HEK293 (cell line): ENCODE measurements at regions not wholly inside any gene's neighbourhood (a gene's known extent, or its start where the extent isn't known, plus 50 kb on each side); places are given as distances from the start of the nearest gene placed in this dataset.

Source experiments
- BCL6B ChIP-seq: fragments of 450-650 bp; formaldehyde crosslinking; IDR thresholded peaks from 2 replicates; pipeline ENCODE4 v1.5.1; 2017; ENCODE audit warnings: missing biosample characterization, missing genetic modification characterization
- FEZF1 ChIP-seq: fragments of 450-650 bp; formaldehyde crosslinking; IDR thresholded peaks from 2 replicates; pipeline ENCODE4 v1.5.1; 2016; ENCODE audit warnings: missing biosample characterization, missing genetic modification characterization
- GFI1B ChIP-seq: fragments of 450-650 bp; formaldehyde crosslinking; IDR thresholded peaks from 2 replicates; pipeline ENCODE4 v1.5.1; 2016; ENCODE audit warnings: missing biosample characterization, missing genetic modification characterization
- HOXA7 ChIP-seq: sonication (generic); formaldehyde crosslinking; IDR thresholded peaks from 2 replicates; pipeline ENCODE4 v1.8.1; 2022; ENCODE audit warnings: missing genetic modification reagents, borderline replicate concordance
- MYNN ChIP-seq: fragments of 450-650 bp; formaldehyde crosslinking; IDR thresholded peaks from 2 replicates; pipeline ENCODE4 v1.5.1; 2016; ENCODE audit warnings: missing biosample characterization, missing genetic modification characterization, borderline replicate concordance
- PRDM1 ChIP-seq: fragments of 450-650 bp; formaldehyde crosslinking; IDR thresholded peaks from 2 replicates; pipeline ENCODE4; 2016; ENCODE audit warnings: missing biosample characterization, missing genetic modification characterization
- ZBTB1 ChIP-seq: fragments of 450-650 bp; formaldehyde crosslinking; IDR thresholded peaks from 2 replicates; pipeline ENCODE4 v1.5.1; 2016; ENCODE audit warnings: missing biosample characterization, missing genetic modification characterization
- ZBTB26 ChIP-seq: fragments of 450-650 bp; formaldehyde crosslinking; optimal IDR thresholded peaks from 2 replicates; pipeline ENCODE3; 2016; ENCODE audit warnings: missing biosample characterization, mild to moderate bottlenecking, missing genetic modification characterization
- ZNF112 ChIP-seq: fragments of 450-650 bp; formaldehyde crosslinking; IDR thresholded peaks from 2 replicates; pipeline ENCODE4 v1.5.0; 2017; ENCODE audit warnings: missing biosample characterization, missing genetic modification characterization
- ZNF155 ChIP-seq: fragments of 450-650 bp; formaldehyde crosslinking; IDR thresholded peaks from 2 replicates; pipeline ENCODE4 v1.5.1; 2016; ENCODE audit warnings: missing biosample characterization, missing genetic modification characterization
- ZNF169 ChIP-seq: fragments of 450-650 bp; formaldehyde crosslinking; IDR thresholded peaks from 2 replicates; pipeline ENCODE4 v1.5.1; 2016; ENCODE audit warnings: missing biosample characterization, missing genetic modification characterization
- ZNF18 ChIP-seq: fragments of 450-650 bp; formaldehyde crosslinking; IDR thresholded peaks from 2 replicates; pipeline ENCODE4 v1.5.1; 2016; ENCODE audit warnings: missing biosample characterization, missing genetic modification characterization
- ZNF2 ChIP-seq: fragments of 450-650 bp; formaldehyde crosslinking; IDR thresholded peaks from 2 replicates; pipeline ENCODE4 v1.5.1; 2016; ENCODE audit warnings: missing biosample characterization, missing genetic modification characterization
- ZNF221 ChIP-seq: fragments of 450-650 bp; formaldehyde crosslinking; IDR thresholded peaks from 2 replicates; pipeline ENCODE4 v1.5.1; 2017; ENCODE audit warnings: missing biosample characterization, missing genetic modification characterization, borderline replicate concordance
- ZNF26 ChIP-seq: fragments of 450-650 bp; formaldehyde crosslinking; IDR thresholded peaks from 2 replicates; pipeline ENCODE4 v1.5.1; 2016; ENCODE audit warnings: missing biosample characterization, missing genetic modification characterization
- ZNF266 ChIP-seq: fragments of 450-650 bp; formaldehyde crosslinking; IDR thresholded peaks from 2 replicates; pipeline ENCODE4 v1.5.1; 2016; ENCODE audit warnings: missing biosample characterization, missing genetic modification characterization, low read depth
- ZNF280C ChIP-seq: fragments of 450-650 bp; formaldehyde crosslinking; IDR thresholded peaks from 2 replicates; pipeline ENCODE4 v1.5.1; 2016; ENCODE audit warnings: missing biosample characterization, missing genetic modification characterization
- ZNF341 ChIP-seq: fragments of 450-650 bp; formaldehyde crosslinking; IDR thresholded peaks from 2 replicates; pipeline ENCODE4; 2016; ENCODE audit warnings: low read depth, missing biosample characterization, missing genetic modification characterization
- ZNF37A ChIP-seq: fragments of 450-650 bp; IDR thresholded peaks from 2 replicates; pipeline ENCODE4 v1.5.1; 2018; ENCODE audit warnings: missing biosample characterization, missing genetic modification characterization
- ZNF391 ChIP-seq: fragments of 450-650 bp; formaldehyde crosslinking; IDR thresholded peaks from 2 replicates; pipeline ENCODE4 v1.5.1; 2016; ENCODE audit warnings: low read depth, missing biosample characterization, missing genetic modification characterization, borderline replicate concordance
- ZNF501 ChIP-seq: fragments of 450-650 bp; formaldehyde crosslinking; IDR thresholded peaks from 2 replicates; pipeline ENCODE4 v1.5.1; 2016; ENCODE audit warnings: missing biosample characterization, missing genetic modification characterization
- ZNF529 ChIP-seq: fragments of 450-650 bp; formaldehyde crosslinking; IDR thresholded peaks from 2 replicates; pipeline ENCODE4 v1.5.1; 2017; ENCODE audit warnings: missing genetic modification characterization, missing biosample characterization; ENCODE audit not compliant: insufficient replicate concordance
- ZNF530 ChIP-seq: fragments of 450-650 bp; formaldehyde crosslinking; IDR thresholded peaks from 2 replicates; pipeline ENCODE4 v1.5.1; 2016; ENCODE audit warnings: low read depth, missing biosample characterization, missing genetic modification characterization
- ZNF555 ChIP-seq: fragments of 450-650 bp; formaldehyde crosslinking; conservative IDR thresholded peaks from 2 replicates; pipeline ENCODE4 v1.5.1; 2017; ENCODE audit warnings: missing biosample characterization, mild to moderate bottlenecking, missing genetic modification characterization, inconsistent platforms
- ZNF558 ChIP-seq: fragments of 450-650 bp; formaldehyde crosslinking; IDR thresholded peaks from 2 replicates; pipeline ENCODE4 v1.5.1; 2016; ENCODE audit warnings: missing biosample characterization, missing genetic modification characterization
- ZNF560 ChIP-seq: fragments of 450-650 bp; formaldehyde crosslinking; IDR thresholded peaks from 2 replicates; pipeline ENCODE4 v1.5.1; 2017; ENCODE audit warnings: missing biosample characterization, missing genetic modification characterization, borderline replicate concordance
- ZNF596 ChIP-seq: fragments of 450-650 bp; IDR thresholded peaks from 2 replicates; pipeline ENCODE4 v1.5.0; 2018; ENCODE audit warnings: missing biosample characterization, mild to moderate bottlenecking, missing genetic modification characterization, moderate library complexity
- ZNF610 ChIP-seq: fragments of 450-650 bp; formaldehyde crosslinking; IDR thresholded peaks from 2 replicates; pipeline ENCODE4 v1.5.1; 2016; ENCODE audit warnings: missing biosample characterization, missing genetic modification characterization, borderline replicate concordance
- ZNF621 ChIP-seq: fragments of 450-650 bp; formaldehyde crosslinking; IDR thresholded peaks from 2 replicates; pipeline ENCODE4 v1.5.1; 2017; ENCODE audit warnings: missing biosample characterization, missing genetic modification characterization
- ZNF664 ChIP-seq: fragments of 450-650 bp; formaldehyde crosslinking; IDR thresholded peaks from 2 replicates; pipeline ENCODE4 v1.5.1; 2016; ENCODE audit warnings: missing biosample characterization, missing genetic modification characterization
- ZNF785 ChIP-seq: fragments of 450-650 bp; formaldehyde crosslinking; IDR thresholded peaks from 2 replicates; pipeline ENCODE4 v1.5.1; 2016; ENCODE audit warnings: missing biosample characterization, missing genetic modification characterization
- ZNF792 ChIP-seq: fragments of 450-650 bp; formaldehyde crosslinking; IDR thresholded peaks from 2 replicates; pipeline ENCODE4 v1.5.1; 2016; ENCODE audit warnings: missing biosample characterization, missing genetic modification characterization
- ZNF830 ChIP-seq: fragments of 450-650 bp; IDR thresholded peaks from 2 replicates; pipeline ENCODE4 v1.5.0; 2018; ENCODE audit warnings: missing biosample characterization, missing genetic modification characterization, low read depth, mild to moderate bottlenecking, moderate library complexity
- ZSCAN23 ChIP-seq: fragments of 450-650 bp; formaldehyde crosslinking; IDR thresholded peaks from 2 replicates; pipeline ENCODE4 v1.5.1; 2016; ENCODE audit warnings: missing biosample characterization, missing genetic modification characterization
- ZSCAN30 ChIP-seq: fragments of 450-650 bp; IDR thresholded peaks from 2 replicates; pipeline ENCODE4 v1.5.1; 2018; ENCODE audit warnings: missing biosample characterization, mild to moderate bottlenecking, missing genetic modification characterization, moderate library complexity

- TF ChIP-seq ZNF792 (tag by site-specific recombination): no peak
- TF ChIP-seq ZBTB26 (tag by site-specific recombination): no peak
- TF ChIP-seq ZNF112 (tag by site-specific recombination): no peak
- TF ChIP-seq ZNF341: peak; percentile 62
- no peak for TF ChIP-seq ZNF266 (tag by site-specific recombination)
- no peak for TF ChIP-seq ZNF596 (tag by site-specific recombination)
- TF ChIP-seq PRDM1: no peak
- TF ChIP-seq ZNF221 (tag by site-specific recombination): no peak
- TF ChIP-seq ZNF391 (tag by site-specific recombination): no peak
- TF ChIP-seq ZBTB1: no peak
- TF ChIP-seq ZNF621 (tag by site-specific recombination): no peak
- TF ChIP-seq HOXA7 (CRISPR knock-in tag): no peak
- no peak for TF ChIP-seq ZNF155 (tag by site-specific recombination)
- TF ChIP-seq ZNF610: no peak
- TF ChIP-seq ZNF169: no peak
- TF ChIP-seq FEZF1: peak; percentile 87
- TF ChIP-seq GFI1B (tag by site-specific recombination): 0 out of 2 replicates have a peak, but pooled peaks have one; percentile 31
- no peak for TF ChIP-seq BCL6B (tag by site-specific recombination)
- no peak for TF ChIP-seq ZNF555
- TF ChIP-seq ZNF664 (tag by site-specific recombination): no peak
- no peak for TF ChIP-seq ZSCAN30 (tag by site-specific recombination)
- TF ChIP-seq ZNF280C: no peak
- TF ChIP-seq ZNF26 (tag by site-specific recombination): no peak
- TF ChIP-seq MYNN (tag by site-specific recombination): no peak
- TF ChIP-seq ZNF37A: no peak
- TF ChIP-seq ZNF501 (tag by site-specific recombination): no peak
- no peak for TF ChIP-seq ZNF18 (tag by site-specific recombination)
- TF ChIP-seq ZNF2 (tag by site-specific recombination): no peak
- no peak for TF ChIP-seq ZNF530 (tag by site-specific recombination)
- TF ChIP-seq ZNF529 (tag by site-specific recombination): no peak
- no peak for TF ChIP-seq ZNF785 (tag by site-specific recombination)
- TF ChIP-seq ZSCAN23 (tag by site-specific recombination): no peak
- TF ChIP-seq ZNF830 (tag by site-specific recombination): no peak
- TF ChIP-seq ZNF558 (tag by site-specific recombination): no peak
- no peak for TF ChIP-seq ZNF560
Observed at GRCh38 chr2:156784020-156784701, 348.0 kb downstream of the GPD2 start (continued).
